GM18907 (cell line): ENCODE measurements at regions not wholly inside any gene's neighbourhood (a gene's known extent, or its start where the extent isn't known, plus 50 kb on each side); places are given as distances from the start of the nearest gene placed in this dataset.

Experiments used
- ATAC-seq: cut with Tn5 transposase; IDR thresholded peaks from one replicate; pipeline ENCODE4 v1.9.1; 2021; ENCODE audit warnings: mild to moderate bottlenecking, moderate library complexity; ENCODE audit not compliant: unreplicated experiment

DNA sequence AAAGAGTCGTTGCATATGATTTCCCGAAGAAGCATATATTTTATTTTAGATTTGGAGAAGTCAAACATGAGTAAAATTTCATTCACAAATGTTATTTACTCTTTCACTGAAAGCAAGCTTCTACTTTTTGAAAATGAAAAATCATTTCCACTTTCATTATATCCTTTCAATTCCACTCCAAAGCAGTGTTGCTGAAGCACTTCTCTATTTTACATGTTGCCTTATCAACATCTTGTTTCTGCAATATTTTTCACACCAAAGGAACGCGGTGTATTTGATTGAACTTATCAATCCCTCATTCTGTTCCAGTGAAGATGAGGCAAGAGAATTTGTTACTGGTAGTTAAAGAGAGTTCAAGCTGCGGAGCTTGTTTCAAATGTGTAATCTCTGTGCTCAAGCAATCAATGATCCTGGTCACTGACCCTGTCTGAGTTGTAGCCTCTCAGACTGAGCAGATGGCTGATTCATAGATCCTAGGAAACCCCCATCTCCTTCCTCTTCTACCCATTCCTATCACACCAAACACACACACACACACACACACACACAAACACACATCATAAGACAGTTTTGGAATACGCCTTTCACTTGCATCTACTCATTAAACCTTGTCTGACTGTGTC, 236.2 kb upstream of the FLRT2 start:
- no peak for ATAC-seq

DNA sequence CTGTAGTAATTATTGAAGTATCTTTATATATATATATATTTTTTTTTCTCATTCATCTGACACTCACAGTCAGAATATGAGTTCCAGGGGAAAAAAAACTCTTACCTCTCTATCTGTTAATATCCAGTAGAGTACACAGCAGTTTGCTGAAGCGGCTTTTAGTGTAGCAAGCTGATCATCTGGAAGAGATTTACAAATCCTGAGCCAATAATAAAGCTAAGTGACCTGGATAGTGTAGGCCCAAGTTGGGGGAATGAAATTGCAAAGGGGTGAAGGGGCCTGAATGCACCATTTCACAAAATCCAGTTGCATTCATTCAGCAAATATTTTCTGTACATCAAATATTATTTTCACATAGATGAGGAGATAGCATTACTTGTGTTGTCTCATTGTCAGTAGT, 234.6 kb upstream of the FLRT2 start:
- ATAC-seq, result no peak

DNA sequence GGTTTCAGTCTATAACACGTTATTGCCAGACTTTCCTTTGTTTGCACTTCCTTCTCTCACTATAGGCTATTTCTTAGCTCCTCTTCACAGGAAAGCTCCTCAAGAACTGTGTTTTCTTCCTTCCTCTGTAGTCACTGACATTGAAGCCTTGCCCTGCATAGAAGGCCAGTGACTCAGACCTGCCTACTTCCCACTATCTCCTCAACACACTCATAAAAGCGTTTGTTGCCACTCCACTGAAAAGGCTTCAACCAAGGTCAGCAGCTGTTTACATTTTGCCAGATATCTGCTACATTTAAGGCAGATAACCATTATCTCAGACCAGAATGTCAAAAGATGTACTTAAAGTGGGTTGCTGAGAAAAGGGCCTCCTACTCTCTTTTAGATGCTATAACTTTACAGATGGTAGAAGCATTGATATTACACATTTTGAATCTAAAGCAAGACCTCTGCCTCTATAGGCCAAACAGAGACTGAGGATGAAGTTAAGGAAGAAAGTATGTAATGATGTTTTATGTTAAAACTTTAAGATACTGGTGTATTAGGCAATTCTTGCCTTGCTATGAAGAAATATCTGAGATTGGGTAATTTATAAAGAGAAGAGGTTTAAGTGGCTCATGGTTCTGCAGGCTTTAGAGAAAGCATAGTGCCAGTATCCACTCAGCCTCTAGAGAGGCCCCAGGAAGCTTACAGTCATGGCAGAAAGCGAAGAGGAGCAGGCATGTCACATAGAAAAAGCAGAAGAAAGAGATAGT, 233.3 kb upstream of the FLRT2 start:
- ATAC-seq, result no peak

DNA sequence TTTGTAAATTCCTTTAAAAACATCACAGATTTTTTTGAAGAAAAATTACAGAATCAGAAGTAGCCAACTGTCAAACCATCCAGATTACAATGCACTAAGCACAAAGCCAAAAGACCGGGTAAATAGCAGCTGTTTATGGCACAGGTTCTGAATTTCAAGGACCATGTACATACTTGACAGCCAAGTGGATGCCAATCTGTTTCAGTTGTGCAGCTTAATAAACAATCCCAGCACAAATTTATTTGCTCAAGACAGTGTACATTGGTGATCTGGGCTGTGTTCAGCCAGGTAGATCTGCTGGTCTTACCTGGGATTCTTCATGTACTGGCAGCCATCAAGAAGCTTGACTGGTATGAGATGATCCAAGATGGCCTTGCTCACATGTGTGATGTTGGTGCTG, 229.8 kb upstream of the FLRT2 start:
- no peak for ATAC-seq

DNA sequence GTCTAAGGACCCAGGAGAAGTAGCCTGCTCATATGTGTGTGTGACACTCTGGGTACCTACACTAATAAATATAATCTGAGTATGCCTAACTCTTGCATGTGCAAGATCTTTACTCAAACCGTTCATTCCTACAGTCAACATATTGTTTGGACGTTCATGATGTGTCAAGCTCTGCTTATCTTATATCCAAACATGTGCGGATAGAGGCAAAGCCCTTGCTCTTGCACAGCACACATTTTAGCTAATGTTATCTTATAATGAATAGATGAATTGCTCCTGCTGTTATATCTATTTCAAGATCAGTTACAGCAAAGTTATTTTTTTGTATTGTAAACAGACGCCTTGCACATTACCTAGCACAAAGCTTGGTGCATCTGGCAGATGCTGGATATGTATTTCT, 228.4 kb upstream of the FLRT2 start:
- ATAC-seq, result no peak

DNA sequence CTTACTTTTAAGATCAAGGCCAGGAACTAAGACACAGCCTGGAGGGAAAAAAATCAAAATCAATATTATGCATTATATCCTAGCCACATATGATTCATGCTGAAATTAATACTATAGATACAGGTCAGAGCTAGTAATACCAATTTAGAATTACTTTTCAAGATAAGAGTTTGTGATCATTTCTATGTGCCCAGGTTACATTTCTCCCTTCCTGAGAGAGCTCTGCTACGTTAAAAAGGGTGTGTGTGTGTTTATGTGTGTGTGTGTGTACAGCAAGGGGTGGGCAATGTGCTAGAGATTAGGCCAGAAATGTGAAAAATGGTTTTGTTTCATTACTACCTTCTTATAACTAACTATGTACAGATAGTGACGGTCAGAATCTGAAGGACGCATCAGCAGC, 223.9 kb upstream of the FLRT2 start:
- no peak for ATAC-seq

DNA sequence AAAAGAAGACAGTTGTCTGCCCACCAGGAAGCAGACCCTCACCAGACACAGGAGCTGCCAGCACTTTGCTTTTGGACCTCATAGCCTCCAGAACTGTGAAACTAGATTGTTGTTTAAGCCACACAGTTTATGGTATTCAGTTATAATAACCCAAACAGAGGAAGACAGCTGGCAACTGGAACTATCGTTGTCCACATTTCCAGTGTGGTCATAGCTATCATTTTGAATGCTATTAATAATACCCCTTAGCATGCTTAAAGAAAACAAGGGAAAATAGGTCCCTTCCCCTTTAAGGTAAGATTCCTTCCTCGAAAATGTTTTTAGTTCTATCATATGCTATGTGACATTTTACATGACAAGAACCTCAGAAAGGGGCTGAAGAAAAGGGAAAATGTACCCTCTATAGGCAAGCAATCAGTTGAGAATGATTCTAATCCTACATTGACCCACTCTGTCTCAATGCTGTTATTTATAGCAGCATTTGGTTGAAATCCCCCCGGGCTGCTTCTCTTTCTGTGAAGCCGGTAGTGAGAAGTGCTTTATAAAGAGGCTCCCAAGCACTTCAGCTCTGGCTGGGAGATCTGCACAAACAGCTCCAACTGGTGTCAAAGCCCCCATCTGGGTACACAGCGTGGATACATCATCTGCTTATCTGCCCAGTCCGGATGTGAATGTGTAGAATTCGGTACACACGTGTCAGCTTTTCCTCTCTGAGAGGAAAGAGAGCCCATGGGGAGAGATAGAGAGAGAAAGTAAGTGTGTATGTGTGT, 221.2 kb upstream of the FLRT2 start:
- no peak for ATAC-seq

DNA sequence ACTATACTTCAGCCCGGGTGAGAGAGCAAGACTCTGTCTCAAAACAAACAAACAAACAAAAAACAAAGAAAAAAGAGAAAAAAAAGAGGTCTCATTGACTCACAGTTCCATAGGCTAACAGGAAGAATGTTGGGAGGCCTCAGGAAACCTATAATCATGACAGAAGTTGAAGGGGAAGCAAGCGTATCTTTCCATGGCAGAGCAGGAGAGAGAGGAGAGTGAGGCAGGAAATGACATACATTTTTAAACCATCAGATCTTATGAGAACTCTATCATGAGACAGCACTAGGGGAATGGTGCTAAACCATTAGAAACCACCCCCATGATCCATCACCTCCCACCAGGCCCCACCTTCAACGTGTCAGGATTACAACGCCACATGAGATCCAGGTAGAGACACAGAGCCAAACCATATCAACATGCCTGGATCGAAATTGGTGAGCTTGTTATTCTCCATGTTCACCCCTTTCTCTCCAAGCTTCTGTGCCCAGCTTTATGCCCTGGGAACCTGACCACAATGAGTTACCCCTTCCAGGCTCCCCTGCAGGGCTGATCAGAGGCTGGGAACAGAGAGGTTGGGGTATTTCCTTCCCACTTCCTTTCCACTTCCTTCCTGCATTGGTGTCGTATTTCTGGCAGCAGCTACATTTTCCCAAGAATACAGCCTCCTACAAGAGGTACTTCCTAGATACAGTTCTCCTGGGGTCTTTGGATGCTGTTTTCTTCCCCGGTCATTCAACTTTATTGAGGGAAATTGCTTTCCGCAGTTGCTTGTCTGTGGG, 219.3 kb upstream of the FLRT2 start:
- no peak for ATAC-seq

DNA sequence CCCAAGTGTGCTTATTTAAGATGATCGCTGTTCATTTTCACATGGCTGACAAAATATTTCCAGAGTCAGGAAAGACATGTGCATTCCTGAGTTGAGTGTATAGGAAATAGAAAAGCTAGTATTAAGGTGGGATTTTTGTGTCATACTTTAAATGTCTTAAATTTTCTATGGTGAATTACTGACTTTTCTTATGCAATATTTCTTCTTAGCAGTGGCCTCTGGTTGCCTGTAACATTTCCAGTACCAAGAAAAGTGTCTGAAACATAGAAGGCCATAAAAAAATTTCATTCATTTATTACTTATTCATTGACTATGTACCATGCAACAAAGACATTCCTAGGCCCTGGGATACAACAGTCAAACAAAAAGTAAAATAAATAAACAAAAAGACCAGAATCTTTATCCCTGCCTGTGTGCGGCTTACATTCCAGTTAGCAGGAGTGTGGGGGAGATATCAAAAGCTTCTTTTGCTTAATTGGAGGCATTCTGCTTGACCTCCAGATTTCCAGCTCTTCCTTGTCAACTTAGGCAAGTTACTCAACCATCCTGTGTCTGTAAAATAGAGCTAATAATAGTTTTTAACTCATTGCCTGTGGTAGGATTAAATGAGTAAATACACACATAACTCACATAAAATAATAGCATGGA, 216.3 kb upstream of the FLRT2 start:
- no peak for ATAC-seq

DNA sequence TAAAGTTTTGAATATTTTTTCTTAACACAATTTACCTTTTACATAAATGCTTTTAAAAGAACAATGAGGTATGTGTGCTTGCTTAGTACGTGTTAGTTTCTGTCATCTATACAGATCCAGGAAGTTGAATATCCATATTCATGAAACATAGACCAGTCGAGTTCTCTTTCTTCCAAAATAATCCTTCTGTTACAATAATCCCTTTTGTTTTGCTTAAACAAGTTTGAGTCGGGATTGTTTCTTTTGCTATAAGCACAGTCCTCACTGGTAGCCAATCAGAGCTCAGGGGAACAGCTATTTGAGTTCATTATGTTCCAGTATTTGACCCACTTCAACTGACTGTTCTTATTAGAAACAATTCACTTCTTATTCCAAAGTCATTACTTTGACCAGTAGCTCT, 214.7 kb upstream of the FLRT2 start:
- ATAC-seq, result no peak

DNA sequence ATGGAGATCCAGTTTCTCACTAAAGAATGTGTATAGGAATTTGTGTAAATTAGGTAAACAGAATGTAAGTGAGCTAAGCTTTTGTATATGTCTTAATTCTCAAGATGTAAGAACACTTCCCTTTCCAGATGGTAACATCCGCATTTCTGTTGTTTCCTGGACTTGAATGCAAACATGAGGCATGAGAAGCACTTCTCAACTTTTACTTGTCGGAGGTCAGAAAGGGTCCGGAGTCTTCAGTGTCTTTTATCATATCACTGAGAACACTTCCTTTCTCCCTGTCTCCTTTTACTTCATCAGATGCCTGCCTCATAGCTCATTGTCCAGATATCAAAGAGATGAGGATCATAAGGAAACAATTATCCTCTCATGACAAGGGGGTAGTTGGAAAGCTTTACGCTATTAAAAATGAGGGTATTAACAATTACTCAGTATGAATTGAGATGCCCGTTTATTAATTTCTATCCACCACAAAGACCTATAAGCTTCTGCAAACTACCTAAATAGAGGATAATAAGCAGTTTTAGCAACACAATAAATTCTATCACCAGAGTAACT, 214.1 kb upstream of the FLRT2 start:
- no peak for ATAC-seq

DNA sequence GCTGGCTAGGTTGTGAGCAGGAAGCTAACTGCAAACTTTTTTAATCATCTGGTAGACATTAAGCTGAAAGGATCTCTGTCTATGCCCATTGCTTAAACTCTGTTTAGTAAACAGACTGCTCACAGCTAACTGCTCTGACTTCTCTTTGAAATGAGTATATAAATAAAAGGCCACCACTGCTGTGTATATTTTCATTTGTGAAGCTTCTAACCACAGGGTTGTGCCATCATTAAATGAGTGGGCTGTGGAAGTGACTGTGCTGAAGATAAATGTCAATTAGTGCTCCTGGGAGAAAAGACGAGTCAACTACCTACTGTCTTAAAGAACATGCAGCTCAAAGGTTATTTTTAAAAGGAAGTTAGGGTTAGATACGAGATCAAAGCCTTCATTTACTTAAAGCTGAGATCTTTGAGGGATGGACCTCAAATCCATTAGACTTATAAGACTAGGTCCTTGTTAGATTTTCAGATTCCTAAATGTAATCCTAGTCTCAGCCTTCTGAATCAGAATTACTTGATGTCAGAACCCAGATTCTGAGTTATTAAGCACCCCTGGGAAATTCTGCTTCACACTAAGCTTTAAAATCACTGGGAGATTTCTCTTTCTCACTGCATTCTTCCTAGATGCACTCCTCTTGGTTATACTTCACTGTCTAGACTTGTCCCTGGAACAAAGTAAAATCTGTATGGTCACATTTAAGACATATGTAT, 213.1 kb upstream of the FLRT2 start:
- no peak for ATAC-seq

DNA sequence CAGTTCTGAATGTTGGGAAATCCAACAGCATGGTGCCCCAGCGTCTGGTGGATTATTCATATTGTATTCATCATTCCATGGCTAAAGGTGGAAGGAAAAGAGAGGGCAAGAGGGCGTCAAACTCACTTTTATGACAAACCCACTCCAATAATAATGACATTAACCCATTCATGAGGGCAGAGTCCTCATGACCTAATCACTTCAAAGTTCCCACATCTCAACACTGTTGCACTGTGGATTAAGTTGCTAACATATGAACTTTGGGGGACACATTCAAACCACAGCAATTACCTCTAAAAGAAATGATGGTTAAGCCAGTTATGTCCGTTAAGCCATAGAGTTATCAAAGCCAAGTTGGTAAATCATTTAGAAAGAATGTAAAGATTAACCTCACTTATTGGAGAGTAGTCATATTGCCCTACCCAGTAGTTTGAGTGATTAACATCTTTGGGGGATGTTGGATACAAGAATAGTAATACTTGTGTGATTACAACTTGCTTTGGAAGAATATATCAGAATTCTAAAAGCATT, 212.4 kb upstream of the FLRT2 start:
- no peak for ATAC-seq

DNA sequence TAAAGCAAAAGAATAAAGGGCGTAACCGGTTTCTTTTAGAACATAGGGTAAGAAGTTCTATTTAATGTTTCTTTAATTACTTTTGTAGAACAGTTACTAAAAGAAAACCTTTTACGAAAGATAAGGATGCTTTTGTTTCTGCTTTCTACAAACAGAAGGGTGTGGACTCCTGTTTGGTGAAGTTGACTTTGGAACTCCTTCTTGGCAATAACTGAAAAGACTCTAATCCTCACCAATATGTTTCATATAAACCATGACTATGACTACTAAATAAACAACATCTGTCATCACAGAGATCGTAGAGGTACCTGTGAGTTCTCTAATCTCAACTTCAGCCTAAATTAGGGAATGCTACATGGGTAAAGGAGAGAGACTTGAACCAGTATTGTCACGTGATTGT, 210.8 kb upstream of the FLRT2 start:
- no peak for ATAC-seq

DNA sequence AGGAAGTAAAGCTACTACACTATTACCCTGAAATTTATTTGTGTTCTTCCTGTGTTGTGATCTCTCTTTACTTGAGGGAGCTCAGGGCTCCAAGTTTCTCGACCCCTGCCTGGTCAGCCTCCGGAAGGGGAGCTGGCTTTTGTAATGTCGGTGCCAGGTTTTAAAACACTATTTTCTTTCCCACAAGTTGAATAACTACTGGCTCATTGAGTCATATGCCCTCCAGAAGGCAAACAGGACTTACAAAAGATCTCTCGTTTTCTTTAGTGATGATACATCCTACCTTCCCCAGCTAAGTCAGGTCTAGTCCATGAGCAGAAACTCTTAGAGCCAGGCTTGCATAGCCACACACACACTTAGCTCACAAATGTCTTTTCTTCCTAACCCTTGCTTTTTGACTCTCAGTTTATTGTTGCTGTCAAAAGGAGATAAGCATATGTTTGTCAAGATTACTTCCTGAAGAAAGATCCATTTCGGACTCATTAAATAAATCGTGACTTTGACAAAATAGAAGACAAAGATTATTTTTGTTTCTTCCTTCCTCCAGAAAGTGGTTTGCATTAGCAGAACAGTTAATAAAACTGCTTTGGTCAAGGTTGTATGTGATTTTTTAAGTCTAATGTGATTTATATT, 209.8 kb upstream of the FLRT2 start:
- ATAC-seq, result no peak

DNA sequence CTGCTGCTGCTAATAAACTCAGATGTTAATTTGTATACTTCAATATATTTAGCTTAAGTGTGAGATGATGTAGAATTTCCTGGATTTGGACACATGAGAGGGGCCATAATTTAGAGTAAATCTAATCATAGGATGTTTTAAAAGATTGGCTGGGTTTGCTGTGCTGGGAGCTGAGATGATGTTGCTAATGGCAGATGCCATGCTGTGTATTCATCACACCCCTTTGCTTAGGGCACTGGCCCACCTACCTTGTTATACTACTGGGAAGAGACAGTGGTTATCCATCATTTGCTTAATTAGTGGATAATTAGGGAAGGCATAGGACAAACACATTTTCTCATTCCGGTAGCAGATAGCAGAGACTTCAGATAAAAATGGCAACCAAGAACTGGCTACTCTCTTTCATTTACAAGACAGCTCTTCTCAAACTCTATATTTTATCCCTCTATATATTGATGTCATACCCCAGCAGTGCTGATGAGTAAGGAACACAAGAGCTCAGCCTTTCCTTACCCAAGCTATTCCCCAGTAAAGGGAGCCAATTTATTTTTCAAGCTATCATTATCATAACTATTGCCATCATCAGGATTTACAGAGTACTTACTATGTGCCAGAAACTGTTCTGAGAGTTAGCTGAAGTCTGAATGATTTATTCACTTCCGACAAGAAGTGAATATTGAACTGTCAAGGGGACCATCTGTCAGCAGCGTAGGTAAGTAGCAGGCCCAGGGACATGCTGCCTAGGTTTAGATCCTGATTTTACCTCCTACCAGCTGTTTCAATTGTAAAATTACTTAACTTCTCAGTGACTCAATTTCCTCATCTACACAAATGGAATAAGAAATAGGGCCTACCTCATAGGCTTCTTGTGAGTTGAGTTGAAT, 204.6 kb upstream of the FLRT2 start:
- ATAC-seq, result no peak

DNA sequence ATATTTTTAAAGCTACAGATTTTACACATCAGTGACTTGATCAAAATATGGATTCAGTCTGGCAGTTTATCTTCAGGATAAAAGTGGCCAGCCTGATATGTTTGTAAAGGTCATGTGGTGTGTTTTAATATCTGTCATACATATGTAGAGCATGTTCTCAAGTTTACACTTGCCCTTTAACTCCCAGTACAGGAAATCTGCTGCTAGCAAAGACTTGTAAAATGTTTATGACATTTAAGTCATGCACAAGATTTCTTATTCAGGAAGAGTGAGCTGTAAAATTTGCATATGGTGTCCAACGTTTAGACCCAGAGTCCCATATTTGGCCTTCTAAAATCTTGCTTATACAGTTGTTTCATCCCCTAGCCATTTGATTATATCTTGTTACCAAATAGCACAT, 197.5 kb upstream of the FLRT2 start:
- no peak for ATAC-seq

DNA sequence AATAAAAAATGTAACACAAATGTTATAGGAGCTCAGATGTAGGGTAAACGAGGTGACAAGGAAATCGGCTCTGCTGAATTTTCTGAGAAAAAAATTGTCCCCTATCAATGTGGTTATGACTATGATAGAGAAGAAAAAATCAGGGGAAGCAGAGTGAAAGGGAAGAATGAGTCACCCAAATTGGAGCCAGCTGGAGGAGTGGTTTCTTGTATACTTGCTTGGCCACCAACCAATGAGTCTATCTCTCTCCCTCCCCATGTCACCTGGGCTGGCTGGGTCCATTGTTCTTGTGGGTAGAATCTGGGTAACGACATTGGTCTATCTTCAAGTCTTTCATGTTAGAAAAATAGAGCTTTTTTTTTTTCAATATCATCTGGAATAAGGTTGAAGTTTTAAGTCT, 196.6 kb upstream of the FLRT2 start:
- no peak for ATAC-seq
